Immature natural killer cell (primary cell): ENCODE measurements at regions not wholly inside any gene's neighbourhood (a gene's known extent, or its start where the extent isn't known, plus 50 kb on each side); places are given as distances from the start of the nearest gene placed in this dataset.

ENCODE experiments used
- DNase-seq, 3 donors: peaks; one replicate each; pipeline ENCODE4 v3.0.0; 2022; ENCODE audit warnings: mixed read lengths in 1 of 3
- H3K27ac Mint-ChIP-seq, 6 donors: one replicate each; pipeline ENCODE4 v1.8.0; 2020; ENCODE audit warnings: mixed read lengths in 6 of 6, mild to moderate bottlenecking in 5 of 6, inconsistent platforms in 4 of 6, moderate library complexity in 3 of 6
- H3K27me3 Mint-ChIP-seq, 3 donors: one replicate each; pipeline ENCODE4 v1.8.0; 2020 to 2021; ENCODE audit warnings: low read depth in 3 of 3, mild to moderate bottlenecking in 3 of 3, mixed read lengths in 3 of 3, moderate library complexity in 3 of 3, inconsistent platforms in 1 of 3
- H3K36me3 Mint-ChIP-seq, 3 donors: one replicate each; pipeline ENCODE4 v1.8.0; 2020; ENCODE audit warnings: mixed read lengths in 3 of 3, inconsistent platforms in 2 of 3, mild to moderate bottlenecking in 2 of 3
- H3K4me1 Mint-ChIP-seq, 2 donors: one replicate each; pipeline ENCODE4 v1.8.0; 2020; ENCODE audit warnings: inconsistent platforms in 2 of 2, mild to moderate bottlenecking in 2 of 2, mixed read lengths in 2 of 2, moderate library complexity in 1 of 2
- H3K4me3 Mint-ChIP-seq, 5 donors: one replicate each; pipeline ENCODE4 v1.8.0; 2020; ENCODE audit warnings: mild to moderate bottlenecking in 5 of 5, mixed read lengths in 5 of 5, inconsistent platforms in 3 of 5, moderate library complexity in 3 of 5
- H3K9me3 Mint-ChIP-seq, 6 donors: one replicate each; pipeline ENCODE4 v1.8.0; 2020; ENCODE audit warnings: mild to moderate bottlenecking in 6 of 6, mixed read lengths in 6 of 6, inconsistent platforms in 4 of 6, moderate library complexity in 3 of 6

DNA sequence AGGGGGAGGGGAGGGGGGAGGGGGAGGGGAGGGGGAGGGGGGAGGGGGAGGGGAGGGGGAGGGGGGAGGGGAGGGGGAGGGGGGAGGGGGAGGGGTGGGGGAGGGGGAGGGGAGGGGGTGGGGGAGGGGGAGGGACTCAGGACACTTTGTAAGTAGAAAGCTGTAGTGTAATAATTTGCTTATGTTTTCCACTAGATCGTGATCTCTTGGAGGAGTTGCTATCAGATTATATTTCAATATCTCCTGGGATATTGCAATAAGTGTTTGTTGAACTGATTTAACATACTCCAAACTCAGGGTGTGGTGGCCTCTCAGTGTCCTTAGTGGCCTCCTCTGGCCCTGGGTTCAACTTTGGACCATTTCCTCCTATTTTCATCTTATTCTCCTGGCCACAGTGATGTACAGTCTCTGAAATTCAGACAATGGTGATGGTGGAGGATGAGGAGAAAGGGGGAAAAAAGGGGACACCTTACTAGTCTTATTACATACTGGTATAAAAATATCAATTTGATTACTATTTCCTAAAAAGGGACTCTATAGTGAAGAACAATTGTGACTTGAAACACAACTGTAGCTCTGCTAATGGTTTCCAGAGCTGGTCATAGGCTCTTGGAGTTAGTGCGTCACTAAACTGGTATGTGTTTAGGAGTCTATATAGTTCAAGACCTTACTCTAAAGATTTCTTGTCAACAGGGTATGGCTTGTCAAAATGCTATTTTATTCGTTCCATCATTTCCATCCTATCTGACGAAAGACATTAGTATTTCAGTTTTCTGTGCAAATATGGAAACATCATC lies 89.6 kb downstream of the DDX1 start:
- Mint-ChIP-seq H3K4me1 (no peaks in the 10 kb centered on the region), H3K27ac (no peak overlapping the region), H3K27me3 (peaks cover 0 to 2% (median 2%) of the 10 kb centered on the region in 3 donors), H3K36me3 (no peaks in the 10 kb centered on the region), H3K9me3 (no peaks in the 10 kb centered on the region), H3K4me3 (no peak overlapping the region)
- DNase-seq, result no peak

DNA sequence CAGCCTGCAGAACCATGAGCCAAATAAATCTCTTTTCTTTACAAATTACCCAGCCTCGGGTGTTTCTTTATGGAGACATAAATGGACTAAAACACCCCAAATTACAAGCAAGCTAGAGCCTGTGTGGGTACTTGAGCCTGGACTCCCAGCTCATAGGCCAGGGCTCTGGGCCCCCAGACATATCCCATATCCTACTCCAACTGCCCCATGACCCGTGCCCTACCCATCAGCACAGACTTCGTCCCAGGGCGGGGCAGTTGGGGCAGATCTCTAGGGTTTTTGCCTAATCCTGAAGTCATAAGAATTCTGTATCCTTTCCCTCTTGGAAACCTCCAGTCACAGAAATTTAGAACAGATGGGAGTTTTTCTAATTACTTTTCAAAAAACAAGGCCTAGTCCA lies 90.7 kb downstream of the DDX1 start:
- DNase-seq, result no peak
- H3K27me3 Mint-ChIP-seq, result peaks cover 0 to 2% (median 2%) of the 10 kb centered on the region in 3 donors
- H3K4me3 Mint-ChIP-seq, result no peak overlapping the region
- H3K27ac Mint-ChIP-seq, result no peak overlapping the region
- no peaks in the 10 kb centered on the region for H3K4me1 Mint-ChIP-seq
- no peaks in the 10 kb centered on the region for H3K9me3 Mint-ChIP-seq
- no peaks in the 10 kb centered on the region for H3K36me3 Mint-ChIP-seq

DNA sequence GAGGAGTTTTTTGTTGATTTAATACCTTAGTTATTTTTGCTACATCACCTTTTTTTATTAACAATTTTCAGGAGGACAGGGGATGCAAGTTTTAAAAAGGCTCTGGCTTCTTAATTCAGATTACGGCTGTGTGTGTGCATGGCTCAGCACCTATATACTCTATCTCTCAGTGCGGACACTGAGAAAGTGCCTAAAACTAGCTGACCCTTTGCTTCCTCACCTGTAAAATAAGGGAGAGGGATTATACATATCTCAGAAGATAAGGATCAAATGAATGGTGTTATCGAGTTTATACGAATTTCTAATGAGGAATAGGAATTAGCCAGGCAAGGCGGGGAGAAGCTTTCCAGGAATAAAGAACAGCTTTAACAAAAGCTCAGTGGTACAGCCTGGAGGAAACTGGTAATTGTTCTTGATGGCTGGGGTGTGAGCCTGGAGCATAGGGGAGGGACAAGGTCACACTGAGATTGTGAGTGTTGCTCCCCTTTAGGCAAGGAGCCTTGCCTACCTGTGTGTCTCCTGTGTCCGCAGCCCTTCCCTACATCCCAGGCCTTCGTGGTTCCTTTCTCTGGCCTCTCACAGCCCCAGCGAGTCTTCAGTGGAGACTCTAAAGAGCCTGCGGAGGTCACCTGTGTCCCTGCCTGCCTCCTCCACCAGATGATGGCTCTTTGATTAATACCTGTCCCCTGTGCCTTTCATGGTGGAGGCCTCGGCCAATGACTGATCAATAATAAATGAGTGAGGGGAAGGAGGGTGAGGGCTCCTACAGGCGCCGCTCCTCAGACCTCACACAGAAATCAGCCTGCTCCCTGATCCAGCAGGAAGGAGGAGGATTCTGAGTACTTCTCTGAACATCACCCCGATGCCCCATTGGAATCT lies 92.7 kb downstream of the DDX1 start:
- Mint-ChIP-seq H3K27ac (no peak overlapping the region), H3K36me3 (no peaks in the 10 kb centered on the region)

DNA sequence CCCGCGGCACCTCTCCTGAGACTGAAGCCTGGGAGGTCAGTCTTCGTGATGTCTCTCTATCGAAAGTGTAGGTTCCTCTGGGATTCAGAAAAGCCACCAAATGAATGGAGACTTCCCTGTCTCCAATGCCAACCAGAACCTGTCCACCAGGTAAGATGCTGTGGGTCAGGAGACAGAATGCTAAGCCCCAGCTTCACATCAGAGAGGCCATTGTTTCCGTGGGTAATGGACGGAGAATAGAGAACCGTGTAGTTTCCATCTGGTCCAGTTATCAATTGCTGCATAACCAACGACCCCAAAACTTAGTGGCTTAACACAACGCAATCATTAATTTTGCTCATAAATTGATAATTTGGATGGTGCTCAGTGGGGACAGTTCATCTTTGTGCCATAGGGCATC lies 93.5 kb downstream of the DDX1 start:
- Mint-ChIP-seq H3K27ac (no peak overlapping the region), H3K27me3 (peaks cover 1 to 4% (median 2%) of the 10 kb centered on the region in 3 donors), H3K4me1 (no peaks in the 10 kb centered on the region), H3K36me3 (no peaks in the 10 kb centered on the region), H3K4me3 (no peak overlapping the region), H3K9me3 (no peaks in the 10 kb centered on the region)
- DNase-seq, result no peak

More for the DNA sequence above, 92.7 kb downstream of the DDX1 start:
- Mint-ChIP-seq H3K4me3 (no peak overlapping the region), H3K9me3 (no peaks in the 10 kb centered on the region), H3K4me1 (no peaks in the 10 kb centered on the region), H3K27me3 (peaks cover 1 to 3% (median 2%) of the 10 kb centered on the region in 3 donors)
- DNase-seq, result no peak

DNA sequence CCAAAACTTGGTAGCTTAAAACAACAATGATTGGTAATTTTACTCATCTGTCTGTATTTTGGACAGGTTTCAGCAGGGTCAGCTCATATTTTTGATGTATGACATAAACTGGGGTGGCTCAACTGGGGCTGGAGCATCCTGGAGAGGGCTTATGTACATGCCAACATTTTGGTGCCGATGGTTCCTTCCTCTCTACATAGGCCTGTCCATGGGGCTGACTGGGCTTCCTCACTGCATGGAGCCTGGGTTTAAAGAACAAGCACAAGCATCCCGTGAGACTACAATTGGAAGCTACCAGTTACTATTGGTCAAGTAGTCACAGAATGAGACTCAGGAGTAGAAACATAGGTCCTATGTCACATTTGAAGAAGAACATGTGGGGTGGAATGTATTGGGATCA lies 95.0 kb downstream of the DDX1 start:
- Mint-ChIP-seq H3K36me3 (no peaks in the 10 kb centered on the region), H3K9me3 (no peaks in the 10 kb centered on the region), H3K27me3 (peaks cover 1 to 4% (median 2%) of the 10 kb centered on the region in 3 donors), H3K4me3 (no peak overlapping the region), H3K27ac (no peak overlapping the region), H3K4me1 (no peaks in the 10 kb centered on the region)
- DNase-seq, result no peak

DNA sequence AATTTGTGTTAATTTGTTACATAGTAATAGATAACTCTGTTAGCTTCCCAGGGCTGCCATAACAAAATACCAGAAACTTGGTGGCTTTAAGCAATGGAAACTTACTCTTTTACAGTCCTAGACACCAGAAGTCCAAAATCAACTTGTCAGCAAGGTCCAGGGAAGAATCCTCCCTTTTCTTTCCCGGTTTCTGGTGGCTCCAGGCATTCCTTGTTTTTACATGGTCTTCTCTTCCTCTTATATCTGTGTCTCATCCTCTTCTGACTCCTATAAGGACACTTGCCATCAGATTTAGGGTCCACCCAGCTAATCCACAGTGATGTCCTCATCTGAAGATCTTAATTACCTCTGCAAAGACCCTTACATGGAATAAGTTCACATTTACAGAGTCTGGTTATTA lies 95.6 kb downstream of the DDX1 start:
- Mint-ChIP-seq H3K27ac (no peak overlapping the region), H3K36me3 (no peaks in the 10 kb centered on the region), H3K4me3 (no peak overlapping the region), H3K9me3 (no peaks in the 10 kb centered on the region), H3K27me3 (peaks cover 1 to 4% (median 1%) of the 10 kb centered on the region in 3 donors), H3K4me1 (no peaks in the 10 kb centered on the region)
- DNase-seq, result no peak

DNA sequence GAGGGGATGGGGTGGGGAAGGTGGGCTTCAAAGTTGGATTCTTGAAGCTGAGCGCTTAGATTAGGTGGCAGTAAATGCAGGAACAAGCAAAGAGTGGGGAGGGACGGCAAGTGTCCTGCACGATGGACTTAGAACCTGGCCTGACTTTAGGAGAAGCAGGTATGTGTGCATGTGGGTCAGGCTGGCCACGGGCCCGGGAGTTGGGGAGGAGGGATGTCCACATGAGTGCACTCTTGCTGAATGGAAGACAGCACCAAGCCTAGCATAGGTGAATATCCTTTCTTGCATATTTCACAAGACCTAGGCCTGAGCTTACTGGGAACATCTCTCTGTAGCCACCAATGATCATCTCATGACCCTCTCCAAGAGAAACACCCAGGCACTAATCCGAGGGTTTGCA lies 96.1 kb downstream of the DDX1 start:
- H3K9me3 Mint-ChIP-seq, result no peaks in the 10 kb centered on the region
- no peak overlapping the region for H3K27ac Mint-ChIP-seq
- H3K36me3 Mint-ChIP-seq, result no peaks in the 10 kb centered on the region
- H3K27me3 Mint-ChIP-seq, result peaks cover 1 to 4% (median 1%) of the 10 kb centered on the region in 3 donors
- H3K4me1 Mint-ChIP-seq, result no peaks in the 10 kb centered on the region
- no peak for DNase-seq
- no peak overlapping the region for H3K4me3 Mint-ChIP-seq

DNA sequence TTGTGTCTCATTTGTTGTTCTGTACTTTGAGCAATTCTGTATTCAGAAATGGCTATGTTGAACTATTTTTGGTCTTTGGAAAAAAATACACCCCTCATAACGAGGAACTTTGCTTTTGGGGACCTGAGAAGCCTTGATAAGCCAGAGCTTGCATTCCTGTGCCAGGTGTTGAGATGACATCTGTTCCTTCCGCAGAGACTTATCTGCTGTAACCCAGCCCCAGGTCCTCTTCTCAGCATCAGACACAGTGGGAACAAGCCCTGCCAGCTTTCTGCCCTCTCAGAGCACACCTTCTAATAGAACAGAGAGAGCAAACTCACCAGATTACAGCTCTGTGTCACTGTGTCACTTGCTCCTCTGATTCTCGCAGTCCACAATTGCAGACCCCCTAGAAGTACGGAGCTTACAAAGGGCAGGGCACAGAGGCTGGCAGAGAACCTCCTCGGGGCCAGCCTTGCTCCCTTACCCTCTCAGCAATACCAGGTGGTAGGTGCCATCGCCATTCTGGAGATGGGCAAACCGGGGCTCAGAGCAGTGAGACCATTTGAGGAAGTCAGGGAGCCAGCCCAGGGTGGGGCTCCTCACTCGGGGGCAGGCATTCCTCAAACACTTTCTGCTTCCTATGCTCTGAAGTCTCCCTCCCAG lies 97.4 kb downstream of the DDX1 start:
- H3K4me3 Mint-ChIP-seq, result no peak overlapping the region
- H3K36me3 Mint-ChIP-seq, result no peaks in the 10 kb centered on the region
- no peaks in the 10 kb centered on the region for H3K4me1 Mint-ChIP-seq
- no peak for DNase-seq
- H3K27ac Mint-ChIP-seq, result no peak overlapping the region
- peaks cover 1 to 4% (median 1%) of the 10 kb centered on the region in 3 donors for H3K27me3 Mint-ChIP-seq
- H3K9me3 Mint-ChIP-seq, result peaks cover 0 to 2% (median 0%) of the 10 kb centered on the region in 6 donors

DNA sequence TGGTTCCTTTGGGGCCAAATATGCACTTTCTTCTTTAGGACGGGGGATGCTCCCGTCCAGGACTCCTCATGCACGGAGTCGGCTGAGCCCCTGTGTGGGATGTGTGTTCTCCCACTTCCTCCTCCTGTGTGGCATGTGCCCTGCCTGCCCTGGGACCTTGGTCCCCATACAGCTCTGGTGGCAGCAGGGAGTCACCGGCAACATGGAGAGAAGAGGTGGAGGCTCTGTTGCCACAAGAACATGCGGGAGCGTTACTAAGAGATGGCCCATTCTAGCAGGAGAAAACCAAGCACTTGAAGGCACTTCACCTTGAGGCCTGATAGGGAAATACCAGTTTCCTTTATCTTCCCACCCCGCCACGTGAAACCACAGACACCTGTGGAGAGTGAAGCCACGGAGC lies 98.0 kb downstream of the DDX1 start:
- H3K27ac Mint-ChIP-seq, result no peak overlapping the region

DNA sequence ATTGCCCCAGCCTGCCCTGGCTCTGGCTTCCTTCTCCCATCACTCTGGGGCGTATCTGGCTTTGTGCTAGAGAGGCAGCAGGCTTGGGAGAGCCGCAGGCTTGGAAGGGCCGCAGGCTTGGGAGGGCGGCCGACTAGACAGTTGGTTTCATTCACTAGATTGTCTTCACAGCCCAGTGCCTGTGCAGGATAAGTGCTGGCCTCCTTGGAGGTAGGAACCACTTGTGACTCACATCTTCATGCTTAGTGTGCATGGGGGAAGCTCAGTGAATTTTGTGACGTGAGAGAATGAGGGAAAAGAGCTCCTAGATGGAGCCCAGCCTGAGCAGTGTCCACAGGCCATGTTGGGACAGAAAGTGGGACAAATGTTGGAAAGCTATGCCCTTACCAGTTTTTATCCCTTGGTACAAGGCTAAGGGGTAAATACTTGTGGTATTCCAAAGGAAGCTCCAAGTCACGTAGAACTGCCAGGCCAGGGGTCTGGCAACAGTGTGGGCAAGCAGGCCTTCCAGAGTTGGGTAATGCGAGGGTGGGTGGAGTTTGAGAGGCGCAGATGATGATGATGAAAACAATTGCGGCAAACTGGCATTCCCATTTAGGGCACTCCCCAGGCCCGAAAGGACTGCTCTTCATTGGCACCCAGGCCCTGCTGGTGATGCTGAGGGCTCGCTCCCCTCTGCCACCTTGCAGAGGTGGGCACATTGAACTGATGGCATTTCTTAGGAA lies 100.1 kb downstream of the DDX1 start:
- Mint-ChIP-seq H3K9me3 (peaks cover 0 to 2% (median 0%) of the 10 kb centered on the region in 6 donors), H3K4me3 (no peak overlapping the region), H3K27me3 (peaks cover 1 to 4% (median 1%) of the 10 kb centered on the region in 3 donors), H3K4me1 (no peaks in the 10 kb centered on the region), H3K27ac (no peak overlapping the region), H3K36me3 (no peaks in the 10 kb centered on the region)
- DNase-seq, result no peak

More for the DNA sequence above, 98.0 kb downstream of the DDX1 start:
- Mint-ChIP-seq H3K27me3 (peaks cover 1 to 4% (median 1%) of the 10 kb centered on the region in 3 donors), H3K9me3 (peaks cover 0 to 2% (median 0%) of the 10 kb centered on the region in 6 donors), H3K4me1 (no peaks in the 10 kb centered on the region), H3K4me3 (no peak overlapping the region), H3K36me3 (no peaks in the 10 kb centered on the region)
- no peak for DNase-seq

DNA sequence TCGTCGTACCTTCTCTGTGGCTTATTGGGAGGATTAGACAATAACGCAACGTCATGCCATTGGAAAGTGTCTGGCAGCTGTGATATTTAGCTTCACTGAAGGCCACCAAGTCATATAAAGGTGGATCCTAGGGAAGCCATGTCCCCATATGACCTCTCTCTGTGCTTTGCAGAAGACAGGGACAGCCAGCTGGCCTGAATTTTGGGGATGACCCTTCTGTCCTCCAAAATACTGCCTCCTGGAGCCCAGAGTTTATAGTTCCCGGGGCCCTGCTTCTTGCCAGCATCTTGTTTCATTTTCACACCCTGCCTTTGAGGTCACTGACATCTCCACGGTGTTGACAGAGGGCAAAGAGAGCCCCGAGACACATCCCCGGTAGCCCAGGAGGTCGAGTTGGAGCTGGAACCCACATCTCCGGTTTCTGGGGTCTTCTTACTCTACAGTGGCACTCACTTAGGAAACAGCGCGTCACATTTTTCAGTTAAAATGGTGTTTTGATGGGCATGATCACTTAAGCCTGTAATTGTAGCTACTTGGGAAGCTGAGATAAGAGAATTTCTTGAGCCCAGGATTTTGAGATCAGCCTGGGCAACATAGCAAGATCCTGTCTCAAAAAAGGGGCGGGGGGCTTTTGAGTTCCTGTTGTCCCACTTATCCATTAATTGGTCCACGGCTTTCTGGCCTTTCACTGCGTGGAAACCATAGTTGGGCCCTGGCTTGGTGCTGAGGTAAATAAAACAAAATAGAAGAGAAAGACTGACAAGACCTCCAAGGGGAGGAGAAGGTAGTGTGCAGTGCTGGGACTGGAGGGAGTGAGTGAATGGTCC lies 101.1 kb downstream of the DDX1 start:
- H3K4me1 Mint-ChIP-seq, result no peaks in the 10 kb centered on the region
- no peak overlapping the region for H3K4me3 Mint-ChIP-seq
- peaks cover 0 to 4% (median 1%) of the 10 kb centered on the region in 3 donors for H3K27me3 Mint-ChIP-seq
- no peaks in the 10 kb centered on the region for H3K36me3 Mint-ChIP-seq
- no peak for DNase-seq
- no peak overlapping the region for H3K27ac Mint-ChIP-seq
- H3K9me3 Mint-ChIP-seq, result peaks cover 0 to 2% (median 0%) of the 10 kb centered on the region in 6 donors

DNA sequence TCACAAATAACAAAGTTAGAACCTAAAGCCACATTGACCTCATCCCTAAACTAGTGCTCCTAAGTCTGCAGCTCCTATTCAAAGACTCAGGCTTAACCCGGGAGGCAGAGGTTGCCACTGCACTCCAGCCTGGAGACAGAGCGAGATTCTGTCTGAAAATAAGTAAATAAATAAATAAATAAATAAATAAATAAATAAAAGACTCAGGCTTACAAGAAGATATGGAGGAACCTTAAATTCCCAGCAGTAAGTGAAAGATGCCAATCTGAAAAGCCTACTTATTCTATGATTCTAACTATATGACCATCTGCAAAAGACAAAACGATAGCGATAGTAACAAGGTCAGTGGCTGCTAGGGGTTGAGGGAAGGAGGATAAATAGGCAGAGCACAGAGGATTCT lies 101.7 kb downstream of the DDX1 start:
- Mint-ChIP-seq H3K27ac (no peak overlapping the region), H3K4me3 (no peak overlapping the region), H3K36me3 (no peaks in the 10 kb centered on the region), H3K4me1 (no peaks in the 10 kb centered on the region), H3K27me3 (peaks cover 0 to 4% (median 1%) of the 10 kb centered on the region in 3 donors), H3K9me3 (peaks cover 0 to 2% (median 0%) of the 10 kb centered on the region in 6 donors)
- no peak for DNase-seq
